ENCODE measurements at regions not wholly inside any gene's neighbourhood (a gene's known extent, or its start where the extent isn't known, plus 50 kb on each side); places are given as distances from the start of the nearest gene placed in this dataset.
A peak's percentile ranks its signal among the peaks of the same experiment; 100 is the strongest.
"Not testable (repeated sequence)": the region's sequence is repeated elsewhere in the genome, so short reads cannot be mapped to it uniquely, and the experiment has no call there.

- DNase-seq: peak in 2 of 42 donors; percentile 33 to 39
- intact Hi-C loops (cut with DNase I): no loop called here
Measured at GRCh38 chr11:129743112-129743815, 72.4 kb upstream of the TMEM45B start.

- peak in 1 of 42 donors; percentile 6 for DNase-seq
- intact Hi-C loops (cut with DNase I): loop anchor here (5.0 kb wide), 1 partner anchor 385 kb away; no protein-coding TSS in a partner anchor
Measured at GRCh38 chr11:129747071-129747470, 68.6 kb upstream of the TMEM45B start.

- intact Hi-C loops (cut with DNase I): loop anchor here (5.0 kb wide), 1 partner anchor 387 kb away; no protein-coding TSS in a partner anchor
- peak in 1 of 42 donors; percentile 24 for DNase-seq
Measured at GRCh38 chr11:129749141-129749540, 66.5 kb upstream of the TMEM45B start.

GRCh38 chr11:129750343-129751292, 65.0 kb upstream of the TMEM45B start:
- intact Hi-C loops (cut with DNase I): no loop called here

GRCh38 chr11:129751511-129751910, 64.1 kb upstream of the TMEM45B start:
- intact Hi-C loops (cut with DNase I): no loop called here
- no peak for DNase-seq

More at GRCh38 chr11:129750343-129751292, 65.0 kb upstream of the TMEM45B start:
- peak; percentile 5 to 91 (median 74) for DNase-seq

GRCh38 chr11:129763569-129763968, 52.1 kb upstream of the TMEM45B start:
- intact Hi-C loops (cut with DNase I): not testable (repeated sequence)

GRCh38 chr11:129764204-129764603, 51.4 kb upstream of the TMEM45B start:
- intact Hi-C loops (cut with DNase I); DNase-seq: not testable (repeated sequence)

More at GRCh38 chr11:129763569-129763968, 52.1 kb upstream of the TMEM45B start:
- not testable (repeated sequence) for DNase-seq
